Esophagus muscularis mucosa (tissue), 4 donors: ENCODE measurements at regions not wholly inside any gene's neighbourhood (a gene's known extent, or its start where the extent isn't known, plus 50 kb on each side); places are given as distances from the start of the nearest gene placed in this dataset.
"Not testable (repeated sequence)": the region's sequence is repeated elsewhere in the genome, so short reads cannot be mapped to it uniquely, and the experiment has no call there.

Experiments used
- DNase-seq: peaks from one replicate; pipeline ENCODE4 v3.0.0-alpha.2; 2017; ENCODE audit errors: extremely low spot score
- H3K27ac ChIP-seq, 4 donors: fragments of 200-600 bp; sonication (generic); replicated peaks in 1 of 4; 1 replicate in 3 of 4; 2 replicates in 1 of 4; pipeline ENCODE4 v1.5.1; 2016 to 2019; ENCODE audit warnings: mild to moderate bottlenecking in 1 of 4
- H3K27me3 ChIP-seq, 4 donors: fragments of 200-600 bp; sonication (generic); one replicate each; pipeline versions ENCODE4 v1.5.1 to v1.6.0; 2016 to 2019
- H3K36me3 ChIP-seq, 4 donors: fragments of 200-600 bp; sonication (generic); one replicate each; pipeline ENCODE4 v1.5.1; 2016 to 2019
- H3K4me1 ChIP-seq, 4 donors: fragments of 200-600 bp; sonication (generic); one replicate each; pipeline ENCODE4 v1.5.1; 2016 to 2019
- H3K4me3 ChIP-seq, 4 donors: fragments of 200-600 bp; sonication (generic); 1 replicate in 2 of 4; 2 replicates in 2 of 4; pipeline ENCODE4 v1.5.1; 2016 to 2019; ENCODE audit warnings: mild to moderate bottlenecking in 4 of 4, moderate library complexity in 1 of 4
- H3K9me3 ChIP-seq, 4 donors: fragments of 200-600 bp; sonication (generic); 1 replicate in 3 of 4; 2 replicates in 1 of 4; pipeline ENCODE4 v1.5.1; 2016 to 2019
- CTCF ChIP-seq, 3 experiments: fragments of 200-600 bp in 2 of 3; fragments of 450-650 bp in 1 of 3; sonication (generic) in 2 of 3; IDR thresholded peaks; one replicate each; pipeline ENCODE4 v1.5.1; 2017 to 2019; ENCODE audit warnings: antibody characterized with exemption in 3 of 3, mild to moderate bottlenecking in 2 of 3, moderate library complexity in 1 of 3
- EP300 ChIP-seq: sonication (generic); formaldehyde crosslinking; IDR thresholded peaks from one replicate; pipeline ENCODE4 v1.6.1; 2017; ENCODE audit warnings: antibody characterized with exemption
- POLR2A ChIP-seq: fragments of 450-650 bp; IDR thresholded peaks from one replicate; pipeline ENCODE4 v1.6.1; 2017; ENCODE audit warnings: antibody characterized with exemption, moderate library complexity, mild to moderate bottlenecking, low read depth
- POLR2AphosphoS5 ChIP-seq, 2 donors: sonication (generic); formaldehyde crosslinking; IDR thresholded peaks; one replicate each; pipeline ENCODE4 v1.6.1; 2017; ENCODE audit warnings: antibody characterized with exemption in 2 of 2
- WGBS: methylation state at CpG from one replicate; pipeline ENCODE4 v1.1.5; 2018; 5-methylcytosine and 5-hydroxymethylcytosine counted together
- intact Hi-C: fragments of 100-400 bp; cut with DNase I; formaldehyde crosslinking; loops from one replicate; pipeline ENCODE4 v1.15.1; 2023

GRCh38 chr12:9543341-9543740 lies 64.4 kb downstream of the KLRB1 start:
- H3K36me3 ChIP-seq, H3K9me3 ChIP-seq, intact Hi-C loops, DNase-seq, H3K4me1 ChIP-seq, H3K27me3 ChIP-seq, H3K27ac ChIP-seq, H3K4me3 ChIP-seq: not testable (repeated sequence)
- 89% methylated on average over 5 of the region's 5 CpGs for WGBS

DNA sequence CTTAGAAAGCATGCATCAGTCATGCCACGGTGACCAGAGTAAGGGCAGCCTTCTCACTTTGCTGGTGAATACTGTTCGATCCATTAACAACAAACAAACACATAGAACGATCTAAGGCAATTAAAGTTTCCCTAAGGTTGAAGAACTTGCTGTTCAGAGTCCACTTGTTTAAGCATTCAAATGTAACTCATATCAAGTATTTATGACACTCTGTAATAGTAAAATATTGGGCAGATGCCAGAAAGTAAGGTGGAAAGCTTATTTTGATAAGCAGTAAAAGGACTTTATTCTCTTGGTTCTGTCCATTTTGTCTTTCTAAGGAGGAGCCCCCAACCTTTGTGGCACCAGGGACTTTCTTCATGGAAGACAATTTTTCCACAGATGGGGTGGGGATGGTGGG lies 64.9 kb downstream of the KLRB1 start:
- H3K9me3 ChIP-seq, DNase-seq, H3K27me3 ChIP-seq, H3K27ac ChIP-seq, H3K36me3 ChIP-seq, H3K4me3 ChIP-seq, H3K4me1 ChIP-seq, intact Hi-C loops: not testable (repeated sequence)
- WGBS: no CpG with 5 or more reads among the region's 3 CpGs

- H3K4me3 ChIP-seq, H3K9me3 ChIP-seq, H3K27me3 ChIP-seq, H3K4me1 ChIP-seq, H3K36me3 ChIP-seq, DNase-seq, H3K27ac ChIP-seq, intact Hi-C loops: not testable (repeated sequence)
- WGBS: 91% methylated on average over 1 of the region's 1 CpG
Measured at GRCh38 chr12:9515925-9516324, 91.8 kb downstream of the KLRB1 start.

GRCh38 chr12:9512695-9513094 lies 95.0 kb downstream of the KLRB1 start:
- WGBS: 88% methylated on average over 5 of the region's 5 CpGs
- H3K4me1 ChIP-seq, H3K36me3 ChIP-seq, H3K9me3 ChIP-seq, H3K27ac ChIP-seq, DNase-seq, intact Hi-C loops, H3K4me3 ChIP-seq, H3K27me3 ChIP-seq: not testable (repeated sequence)

- H3K9me3 ChIP-seq, H3K27me3 ChIP-seq, H3K4me1 ChIP-seq, H3K27ac ChIP-seq, H3K4me3 ChIP-seq, intact Hi-C loops, DNase-seq, H3K36me3 ChIP-seq: not testable (repeated sequence)
- 94% methylated on average over 1 of the region's 1 CpG for WGBS
Measured at GRCh38 chr12:9510392-9511011, 97.2 kb downstream of the KLRB1 start.

GRCh38 chr12:9509464-9510161 lies 98.1 kb downstream of the KLRB1 start:
- intact Hi-C loops: no loop called here
- no peak for DNase-seq
- no peaks in the 10 kb centered on the region for H3K9me3 ChIP-seq
- no peak overlapping the region for H3K4me3 ChIP-seq
- WGBS: 41% methylated on average over 3 of the region's 3 CpGs
- H3K27ac ChIP-seq: no peak overlapping the region
- H3K36me3 ChIP-seq: no peaks in the 10 kb centered on the region
- no peaks in the 10 kb centered on the region for H3K4me1 ChIP-seq
- H3K27me3 ChIP-seq: no peaks in the 10 kb centered on the region
- no peak for TF ChIP-seq POLR2AphosphoS5 (IDR thresholded peaks at IDR 0.05)
- TF ChIP-seq CTCF (IDR thresholded peaks at IDR 0.05): no peak
- TF ChIP-seq EP300: no peak
- no peak for TF ChIP-seq POLR2A

DNA sequence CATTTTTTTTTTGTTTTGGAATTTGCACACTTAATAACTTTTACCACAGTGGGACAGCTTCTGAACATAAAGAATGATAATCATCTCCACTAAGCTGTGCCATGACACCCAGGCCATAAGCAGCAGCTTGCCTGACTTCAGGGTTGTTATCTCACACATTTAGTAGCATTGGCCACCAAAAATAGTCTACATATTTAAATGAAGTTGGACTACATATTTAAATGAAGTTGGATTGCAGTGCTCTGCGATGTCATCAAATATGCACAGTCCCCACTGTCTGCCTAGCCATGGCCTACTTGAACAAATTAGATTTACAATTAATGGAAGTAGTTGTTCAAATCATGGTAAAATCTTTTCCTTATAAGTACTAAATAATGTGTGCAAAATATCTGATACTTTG lies 101.0 kb downstream of the KLRB1 start:
- intact Hi-C loops: no loop called here
- WGBS: 95% methylated on average over 1 of the region's 1 CpG
- DNase-seq: no peak
- TF ChIP-seq EP300: no peak
- TF ChIP-seq POLR2AphosphoS5 (IDR thresholded peaks at IDR 0.05): no peak
- no peak for TF ChIP-seq CTCF (IDR thresholded peaks at IDR 0.05)
- TF ChIP-seq POLR2A: no peak
- Histone ChIP-seq H3K36me3 (no peaks in the 10 kb centered on the region), H3K4me1 (no peaks in the 10 kb centered on the region), H3K27ac (no peak overlapping the region), H3K9me3 (no peaks in the 10 kb centered on the region), H3K27me3 (no peaks in the 10 kb centered on the region), H3K4me3 (no peak overlapping the region)

- H3K4me3 ChIP-seq, H3K9me3 ChIP-seq, H3K36me3 ChIP-seq, intact Hi-C loops, H3K4me1 ChIP-seq, H3K27ac ChIP-seq, H3K27me3 ChIP-seq, DNase-seq: not testable (repeated sequence)
- WGBS: 91% methylated on average over 1 of the region's 2 CpGs
Measured at GRCh38 chr12:9503384-9503783, 104.3 kb downstream of the KLRB1 start.

GRCh38 chr12:9502845-9503244 lies 104.9 kb downstream of the KLRB1 start:
- H3K4me1 ChIP-seq, H3K36me3 ChIP-seq, H3K27me3 ChIP-seq, H3K9me3 ChIP-seq, DNase-seq, H3K4me3 ChIP-seq, intact Hi-C loops, H3K27ac ChIP-seq: not testable (repeated sequence)
- WGBS: 87% methylated on average over 1 of the region's 1 CpG

GRCh38 chr12:9493325-9493724 lies 114.4 kb downstream of the KLRB1 start:
- H3K27me3 ChIP-seq, DNase-seq, H3K27ac ChIP-seq, H3K4me1 ChIP-seq, H3K4me3 ChIP-seq, H3K9me3 ChIP-seq, intact Hi-C loops, H3K36me3 ChIP-seq: not testable (repeated sequence)

DNA sequence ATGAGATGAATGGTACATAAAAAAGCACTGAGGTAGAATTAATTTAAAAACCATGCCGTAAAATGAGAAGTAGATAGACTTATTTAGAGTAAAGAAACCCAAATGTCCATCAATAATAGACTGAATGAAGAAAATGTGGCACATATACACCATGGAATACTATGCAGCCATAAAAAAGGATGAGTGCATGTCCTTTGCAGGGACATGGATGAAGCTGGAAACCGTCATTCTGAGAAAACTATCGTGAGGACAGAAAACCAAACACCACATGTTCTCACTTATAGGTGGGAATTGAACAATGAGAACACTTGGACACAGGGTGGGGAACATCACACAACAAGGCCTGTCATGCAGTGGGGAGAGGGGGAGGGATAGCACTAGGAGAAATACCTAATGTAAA lies 126.4 kb downstream of the KLRB1 start:
- H3K4me1 ChIP-seq, H3K4me3 ChIP-seq, H3K27me3 ChIP-seq, intact Hi-C loops, H3K9me3 ChIP-seq, H3K27ac ChIP-seq, DNase-seq, H3K36me3 ChIP-seq: not testable (repeated sequence)
- 97% methylated on average over 3 of the region's 3 CpGs for WGBS
